Body of pancreas (tissue), 4 donors: ENCODE measurements at regions not wholly inside any gene's neighbourhood (a gene's known extent, or its start where the extent isn't known, plus 50 kb on each side); places are given as distances from the start of the nearest gene placed in this dataset.

Experiments used
- CTCF ChIP-seq, 7 experiments: fragments of 450-650 bp in 4 of 7; fragments of 200-600 bp in 3 of 7; sonication (generic) in 3 of 7; IDR thresholded peaks; one replicate each; pipeline ENCODE4 v1.5.1; 2016 to 2019; ENCODE audit warnings: antibody characterized with exemption in 7 of 7
- POLR2A ChIP-seq, 3 donors: fragments of 450-650 bp; IDR thresholded peaks; one replicate each; pipeline ENCODE4 v1.6.1; 2016; ENCODE audit warnings: antibody characterized with exemption in 3 of 3, mild to moderate bottlenecking in 2 of 3

DNA sequence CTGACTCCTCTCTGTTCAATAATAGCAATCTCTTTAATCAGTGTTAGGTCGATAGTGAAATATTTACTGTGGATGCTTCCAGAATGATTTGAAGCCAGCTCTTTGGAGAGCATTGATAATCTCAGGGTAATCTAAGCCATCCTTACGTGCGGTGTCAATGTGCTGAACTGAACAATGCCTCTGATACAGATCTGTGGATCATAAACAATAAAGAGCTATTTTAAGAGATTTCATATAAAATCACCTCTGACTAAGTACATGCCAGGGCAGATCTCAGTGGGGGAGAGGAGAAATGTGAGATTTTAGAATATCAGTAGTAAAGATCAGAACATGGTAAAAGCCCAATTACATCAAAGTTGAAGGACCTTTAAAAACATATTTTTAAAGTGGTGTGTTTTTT is 319.3 kb upstream of the GBE1 start:
- no peak for TF ChIP-seq CTCF (IDR thresholded peaks at IDR 0.05)
- no peak for TF ChIP-seq POLR2A (IDR thresholded peaks at IDR 0.05)
